Testis (tissue), 2 donors: ENCODE measurements at regions not wholly inside any gene's neighbourhood (a gene's known extent, or its start where the extent isn't known, plus 50 kb on each side); places are given as distances from the start of the nearest gene placed in this dataset.

ENCODE experiments used
- CTCF ChIP-seq, 3 experiments: fragments of 450-650 bp in 2 of 3; fragments of 200-600 bp in 1 of 3; sonication (generic) in 1 of 3; IDR thresholded peaks; one replicate each; pipeline ENCODE4 v1.5.1; 2016 to 2019; ENCODE audit warnings: antibody characterized with exemption in 3 of 3, mild to moderate bottlenecking in 2 of 3, moderate library complexity in 1 of 3
- POLR2A ChIP-seq: fragments of 450-650 bp; IDR thresholded peaks from one replicate; pipeline ENCODE4 v1.6.1; 2017; ENCODE audit warnings: antibody characterized with exemption, mild to moderate bottlenecking, moderate library complexity

- TF ChIP-seq CTCF (IDR thresholded peaks at IDR 0.05) (no peak), POLR2A (no peak)
These were observed 486.9 kb upstream of the DAB1 start for GRCh38 chr1:57910782-57911181.
